MM.1S (cell line): ENCODE measurements at regions not wholly inside any gene's neighbourhood (a gene's known extent, or its start where the extent isn't known, plus 50 kb on each side); places are given as distances from the start of the nearest gene placed in this dataset.

Source experiments
- EZH2phosphoT487 ChIP-seq: fragments of 300-600 bp; sonication (generic); IDR thresholded peaks from 2 replicates; pipeline ENCODE4 v1.6.1; 2018; ENCODE audit warnings: antibody characterized with exemption, low read length
- TF ChIP-seq, protein P1 (sequence below): fragments of 300-600 bp; sonication (generic); IDR thresholded peaks from 2 replicates; pipeline ENCODE4 v1.5.1; 2016; ENCODE audit warnings: antibody characterized with exemption, low read length, mixed read lengths

DNA sequence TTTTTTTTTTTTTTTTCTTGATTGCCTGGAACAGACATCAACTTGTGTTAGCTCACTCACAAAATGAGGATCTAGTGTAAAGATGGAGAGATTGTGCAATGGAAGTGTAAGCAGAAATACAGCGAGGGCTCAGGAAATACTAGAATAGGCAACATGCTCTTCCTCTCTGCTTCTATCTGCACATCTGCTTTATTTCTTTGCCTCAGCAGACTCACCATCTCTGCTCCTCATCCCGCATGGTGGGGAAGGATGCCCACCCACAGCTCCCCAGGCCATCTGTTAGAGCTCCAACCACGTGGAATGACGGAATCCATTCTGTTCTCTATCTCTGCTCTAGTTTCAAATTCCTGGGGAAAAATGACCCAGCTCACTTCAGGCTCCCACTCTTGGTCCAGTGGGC lies 128.0 kb upstream of the ADAMTS9 start:
- no peak for TF ChIP-seq EZH2phosphoT487
- TF ChIP-seq, protein P1, sequence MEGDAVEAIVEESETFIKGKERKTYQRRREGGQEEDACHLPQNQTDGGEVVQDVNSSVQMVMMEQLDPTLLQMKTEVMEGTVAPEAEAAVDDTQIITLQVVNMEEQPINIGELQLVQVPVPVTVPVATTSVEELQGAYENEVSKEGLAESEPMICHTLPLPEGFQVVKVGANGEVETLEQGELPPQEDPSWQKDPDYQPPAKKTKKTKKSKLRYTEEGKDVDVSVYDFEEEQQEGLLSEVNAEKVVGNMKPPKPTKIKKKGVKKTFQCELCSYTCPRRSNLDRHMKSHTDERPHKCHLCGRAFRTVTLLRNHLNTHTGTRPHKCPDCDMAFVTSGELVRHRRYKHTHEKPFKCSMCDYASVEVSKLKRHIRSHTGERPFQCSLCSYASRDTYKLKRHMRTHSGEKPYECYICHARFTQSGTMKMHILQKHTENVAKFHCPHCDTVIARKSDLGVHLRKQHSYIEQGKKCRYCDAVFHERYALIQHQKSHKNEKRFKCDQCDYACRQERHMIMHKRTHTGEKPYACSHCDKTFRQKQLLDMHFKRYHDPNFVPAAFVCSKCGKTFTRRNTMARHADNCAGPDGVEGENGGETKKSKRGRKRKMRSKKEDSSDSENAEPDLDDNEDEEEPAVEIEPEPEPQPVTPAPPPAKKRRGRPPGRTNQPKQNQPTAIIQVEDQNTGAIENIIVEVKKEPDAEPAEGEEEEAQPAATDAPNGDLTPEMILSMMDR: no peak
